Common myeloid progenitor, CD34-positive (primary cell): ENCODE measurements at regions not wholly inside any gene's neighbourhood (a gene's known extent, or its start where the extent isn't known, plus 50 kb on each side); places are given as distances from the start of the nearest gene placed in this dataset.

Experiments used
- CTCF ChIA-PET: fragments of 350-600 bp; sonication (Branson Sonifier 250); formaldehyde crosslinking; loops from one replicate; lab custom pipeline; 2021; ENCODE audit warnings: antibody characterized with exemption; lab: Charles Lee
- POLR2A ChIA-PET: fragments of 350-600 bp; sonication (Branson Sonifier 250); formaldehyde crosslinking; loops from one replicate; lab custom pipeline; 2021; ENCODE audit warnings: antibody characterized with exemption; lab: Charles Lee
- DNase-seq, 3 donors: peaks; one replicate each; pipeline versions ENCODE4 v3.0.0 to v3.0.0-alpha.2; 2013
- H3K27ac ChIP-seq, 2 experiments: 1 replicate in 1 of 2; 2 replicates in 1 of 2; pipeline ENCODE4 v1.7.0; 2013; ENCODE audit warnings: inconsistent platforms in 2 of 2, low read length in 2 of 2, mild to moderate bottlenecking in 2 of 2, low read depth in 1 of 2, moderate library complexity in 1 of 2; ENCODE audit not compliant: severe bottlenecking in 2 of 2, insufficient read depth in 1 of 2, poor library complexity in 1 of 2
- H3K27me3 ChIP-seq, 5 experiments: replicated peaks in 2 of 5; 1 replicate in 3 of 5; 2 replicates in 2 of 5; pipeline versions ENCODE4 v1.6.1 to v1.7.0; 2013; ENCODE audit warnings: low read length in 4 of 5, mild to moderate bottlenecking in 2 of 5, moderate library complexity in 2 of 5, inconsistent platforms in 1 of 5; ENCODE audit not compliant: insufficient read depth in 5 of 5, control insufficient read depth in 4 of 5
- H3K36me3 ChIP-seq, 4 experiments: 1 replicate in 2 of 4; 2 replicates in 2 of 4; pipeline versions ENCODE4 v1.6.1 to v1.7.0; 2013; ENCODE audit warnings: low read length in 3 of 4, control low read depth in 1 of 4, mild to moderate bottlenecking in 1 of 4; ENCODE audit not compliant: control insufficient read depth in 4 of 4, insufficient read depth in 4 of 4
- H3K4me1 ChIP-seq, 4 experiments: 1 replicate in 3 of 4; 2 replicates in 1 of 4; pipeline versions ENCODE4 v1.6.1 to v1.7.1; 2013; ENCODE audit warnings: low read length in 3 of 4, mild to moderate bottlenecking in 3 of 4, control low read depth in 1 of 4, inconsistent platforms in 1 of 4, moderate library complexity in 1 of 4; ENCODE audit not compliant: control insufficient read depth in 4 of 4, insufficient read depth in 4 of 4; ENCODE audit errors: control extremely low read depth in 1 of 4
- H3K4me3 ChIP-seq, 7 experiments: 1 replicate in 4 of 7; 2 replicates in 3 of 7; pipeline versions ENCODE4 v1.5.1 to v1.7.0; 2013; ENCODE audit warnings: mild to moderate bottlenecking in 7 of 7, low read length in 6 of 7, moderate library complexity in 6 of 7, inconsistent platforms in 2 of 7, low read depth in 2 of 7, control low read depth in 1 of 7; ENCODE audit not compliant: insufficient read depth in 4 of 7, control insufficient read depth in 1 of 7; ENCODE audit errors: extremely low read depth in 1 of 7
- H3K9me3 ChIP-seq, 5 experiments: 1 replicate in 4 of 5; 2 replicates in 1 of 5; pipeline versions ENCODE4 v1.6.1 to v1.7.1; 2013; ENCODE audit warnings: low read length in 4 of 5, mild to moderate bottlenecking in 2 of 5, inconsistent platforms in 1 of 5, low read depth in 1 of 5, moderate library complexity in 1 of 5; ENCODE audit not compliant: control insufficient read depth in 4 of 5, insufficient read depth in 2 of 5; ENCODE audit errors: control extremely low read depth in 1 of 5
- WGBS: methylation state at CpG from one replicate; pipeline ENCODE4 v1.1.5; 2013; ENCODE audit not compliant: insufficient coverage; 5-methylcytosine and 5-hydroxymethylcytosine counted together

GRCh38 chr6:167569041-167569805 lies 244.3 kb downstream of the TTLL2 start:
- Histone ChIP-seq H3K4me1 (no peaks in the 10 kb centered on the region), H3K27ac (no peak overlapping the region), H3K9me3 (no peaks in the 10 kb centered on the region), H3K36me3 (no peaks in the 10 kb centered on the region), H3K4me3 (no peak overlapping the region), H3K27me3 (peaks cover 0 to 4% (median 0%) of the 10 kb centered on the region in 5 experiments)
- no peak for DNase-seq
- 90% methylated on average over 31 of the region's 31 CpGs for WGBS
- POLR2A ChIA-PET, result no interaction called here
- CTCF ChIA-PET, result interaction anchor here (2.0 kb wide), 1 partner anchor 9 kb away, joined by 4 read pairs; no protein-coding TSS in a partner anchor

GRCh38 chr6:167569879-167570278 lies 245.0 kb downstream of the TTLL2 start:
- Histone ChIP-seq H3K27ac (no peak overlapping the region), H3K36me3 (no peaks in the 10 kb centered on the region), H3K9me3 (no peaks in the 10 kb centered on the region), H3K4me3 (no peak overlapping the region), H3K27me3 (peaks cover 0 to 9% (median 0%) of the 10 kb centered on the region in 5 experiments), H3K4me1 (no peaks in the 10 kb centered on the region)
- CTCF ChIA-PET, result interaction anchor here (2.0 kb wide), 1 partner anchor 8 kb away, joined by 4 read pairs; no protein-coding TSS in a partner anchor
- POLR2A ChIA-PET, result no interaction called here
- WGBS, result 84% methylated on average over 14 of the region's 14 CpGs
- no peak for DNase-seq

- 94% methylated on average over 21 of the region's 25 CpGs for WGBS
- H3K36me3 ChIP-seq, result no peaks in the 10 kb centered on the region
- no peaks in the 10 kb centered on the region for H3K4me1 ChIP-seq
- POLR2A ChIA-PET, result no interaction called here
- CTCF ChIA-PET, result no interaction called here
- no peak for DNase-seq
- H3K27ac ChIP-seq, result no peak overlapping the region
- peaks cover 0 to 9% (median 0%) of the 10 kb centered on the region in 5 experiments for H3K27me3 ChIP-seq
- H3K4me3 ChIP-seq, result no peak overlapping the region
- no peaks in the 10 kb centered on the region for H3K9me3 ChIP-seq
Observed at GRCh38 chr6:167570460-167571400, 245.8 kb downstream of the TTLL2 start.

GRCh38 chr6:167571550-167571949 lies 246.7 kb downstream of the TTLL2 start:
- Histone ChIP-seq H3K4me3 (no peak overlapping the region), H3K36me3 (no peaks in the 10 kb centered on the region), H3K27ac (no peak overlapping the region), H3K4me1 (no peaks in the 10 kb centered on the region), H3K27me3 (peaks cover 0 to 11% (median 0%) of the 10 kb centered on the region in 5 experiments), H3K9me3 (no peaks in the 10 kb centered on the region)
- WGBS, result 97% methylated on average over 5 of the region's 9 CpGs
- POLR2A ChIA-PET, result no interaction called here
- no peak for DNase-seq
- CTCF ChIA-PET, result no interaction called here

GRCh38 chr6:167572106-167572505 lies 247.2 kb downstream of the TTLL2 start:
- H3K27ac ChIP-seq, result no peak overlapping the region
- no peaks in the 10 kb centered on the region for H3K36me3 ChIP-seq
- ChIA-PET POLR2A (no interaction called here), CTCF (no interaction called here)
- H3K4me1 ChIP-seq, result no peaks in the 10 kb centered on the region
- no peaks in the 10 kb centered on the region for H3K9me3 ChIP-seq
- 93% methylated on average over 8 of the region's 10 CpGs for WGBS
- DNase-seq, result no peak
- no peak overlapping the region for H3K4me3 ChIP-seq
- peaks cover 0 to 13% (median 0%) of the 10 kb centered on the region in 5 experiments for H3K27me3 ChIP-seq

- POLR2A ChIA-PET, result no interaction called here
Observed at GRCh38 chr6:167572841-167573271, 248.0 kb downstream of the TTLL2 start.

More at GRCh38 chr6:167572841-167573271, 248.0 kb downstream of the TTLL2 start:
- no peak for DNase-seq
- WGBS, result 85% methylated on average over 13 of the region's 13 CpGs
- Histone ChIP-seq H3K36me3 (no peaks in the 10 kb centered on the region), H3K27ac (no peak overlapping the region), H3K27me3 (peaks cover 0 to 13% (median 0%) of the 10 kb centered on the region in 5 experiments), H3K9me3 (no peaks in the 10 kb centered on the region), H3K4me1 (no peaks in the 10 kb centered on the region), H3K4me3 (no peak overlapping the region)
- CTCF ChIA-PET, result no interaction called here
